ENCODE measurements at regions not wholly inside any gene's neighbourhood (a gene's known extent, or its start where the extent isn't known, plus 50 kb on each side); places are given as distances from the start of the nearest gene placed in this dataset.

DNA sequence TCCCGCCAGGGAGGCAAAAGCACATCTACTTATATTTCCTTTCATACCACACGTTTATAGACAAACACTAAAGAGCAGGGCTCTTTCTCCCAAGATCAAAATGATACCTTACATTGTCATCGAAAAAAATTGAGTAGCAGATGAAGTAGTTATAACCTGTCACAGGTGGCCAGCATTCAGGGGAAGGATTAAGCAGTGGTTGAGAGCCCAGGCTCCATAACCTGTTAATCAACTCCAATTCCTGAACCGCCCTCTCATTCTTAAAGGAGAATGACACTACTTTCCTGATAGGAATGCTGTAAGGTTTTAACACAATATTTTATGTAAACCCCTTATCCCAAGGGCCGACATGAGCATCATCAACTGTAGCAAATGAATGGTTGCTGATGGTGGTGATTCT lies 268.9 kb upstream of the KCNIP4 start:
- FAIRE-seq (no peak), DNase-seq (ENCODE audit: low read depth) (no peak)
- TF ChIP-seq CTCF (IDR thresholded peaks at IDR 0.05; ENCODE audit: insufficient read depth, low read length, severe bottlenecking): no peak
- Histone ChIP-seq H3K36me3 (ENCODE audit: control insufficient read depth, insufficient read depth, low read length) (no peaks in the 10 kb centered on the region), H3K4me3 (ENCODE audit: low read depth, low read length) (no peak overlapping the region), H3K27me3 (ENCODE audit: control insufficient read depth, insufficient read depth, low read length) (no peaks in the 10 kb centered on the region)

DNA sequence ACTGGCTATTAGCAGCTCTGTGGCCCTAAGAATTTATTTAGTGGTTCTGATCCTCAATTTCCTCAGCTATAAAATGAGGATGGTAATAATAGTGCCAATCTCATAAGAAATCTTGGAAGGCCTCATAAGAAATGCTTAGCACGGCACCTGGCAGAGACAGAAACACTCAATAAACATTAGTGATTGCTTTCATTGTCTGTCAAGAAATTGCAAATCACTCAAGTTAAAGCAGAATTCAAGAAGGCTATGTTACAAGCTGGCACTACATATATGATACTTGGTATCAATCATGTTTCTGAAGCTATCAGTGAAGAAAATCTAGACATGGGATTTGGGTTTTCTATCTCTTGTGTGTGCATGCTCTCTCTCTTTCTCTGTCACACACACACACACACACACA lies 267.7 kb upstream of the KCNIP4 start:
- Histone ChIP-seq H3K4me3 (ENCODE audit: low read depth, low read length) (no peak overlapping the region), H3K27me3 (ENCODE audit: control insufficient read depth, insufficient read depth, low read length) (no peaks in the 10 kb centered on the region), H3K36me3 (ENCODE audit: control insufficient read depth, insufficient read depth, low read length) (no peaks in the 10 kb centered on the region)
- no peak for TF ChIP-seq CTCF (IDR thresholded peaks at IDR 0.05; ENCODE audit: insufficient read depth, low read length, severe bottlenecking)
- FAIRE-seq (no peak), DNase-seq (ENCODE audit: low read depth) (no peak)

DNA sequence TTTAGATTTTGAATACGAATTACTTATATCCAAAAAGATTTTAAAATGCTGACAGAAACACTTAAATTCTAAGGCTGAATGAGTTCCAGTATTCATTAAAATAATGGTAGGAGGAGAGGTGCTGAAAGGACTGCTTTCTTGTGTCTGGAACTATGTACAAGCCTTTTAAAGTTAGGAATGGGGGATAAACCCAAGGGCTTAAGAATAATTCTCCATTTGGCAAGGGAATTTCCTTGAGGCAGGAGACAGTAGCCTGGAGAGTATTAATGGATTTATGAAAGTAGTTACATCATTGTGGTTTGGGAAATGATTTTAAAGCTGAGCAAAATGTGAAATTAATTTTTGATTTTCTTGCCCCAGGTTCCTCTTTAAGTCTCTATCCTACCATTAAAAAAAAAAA lies 266.5 kb upstream of the KCNIP4 start:
- H3K36me3 ChIP-seq (ENCODE audit: control insufficient read depth, insufficient read depth, low read length): no peaks in the 10 kb centered on the region
- H3K27me3 ChIP-seq (ENCODE audit: control insufficient read depth, insufficient read depth, low read length): no peaks in the 10 kb centered on the region
- no peak overlapping the region for H3K4me3 ChIP-seq (ENCODE audit: low read depth, low read length)
- DNase-seq (ENCODE audit: low read depth): no peak
- no peak for FAIRE-seq
- TF ChIP-seq CTCF (IDR thresholded peaks at IDR 0.05; ENCODE audit: insufficient read depth, low read length, severe bottlenecking): no peak

- Histone ChIP-seq H3K4me3 (ENCODE audit: low read depth, low read length) (no peak overlapping the region), H3K36me3 (ENCODE audit: control insufficient read depth, insufficient read depth, low read length) (no peaks in the 10 kb centered on the region), H3K27me3 (ENCODE audit: control insufficient read depth, insufficient read depth, low read length) (no peaks in the 10 kb centered on the region)
- no peak for TF ChIP-seq CTCF (IDR thresholded peaks at IDR 0.05; ENCODE audit: insufficient read depth, low read length, severe bottlenecking)
- DNase-seq (ENCODE audit: low read depth): no peak
- no peak for FAIRE-seq
These were observed 255.1 kb upstream of the KCNIP4 start for GRCh38 chr4:22203711-22204011.

DNA sequence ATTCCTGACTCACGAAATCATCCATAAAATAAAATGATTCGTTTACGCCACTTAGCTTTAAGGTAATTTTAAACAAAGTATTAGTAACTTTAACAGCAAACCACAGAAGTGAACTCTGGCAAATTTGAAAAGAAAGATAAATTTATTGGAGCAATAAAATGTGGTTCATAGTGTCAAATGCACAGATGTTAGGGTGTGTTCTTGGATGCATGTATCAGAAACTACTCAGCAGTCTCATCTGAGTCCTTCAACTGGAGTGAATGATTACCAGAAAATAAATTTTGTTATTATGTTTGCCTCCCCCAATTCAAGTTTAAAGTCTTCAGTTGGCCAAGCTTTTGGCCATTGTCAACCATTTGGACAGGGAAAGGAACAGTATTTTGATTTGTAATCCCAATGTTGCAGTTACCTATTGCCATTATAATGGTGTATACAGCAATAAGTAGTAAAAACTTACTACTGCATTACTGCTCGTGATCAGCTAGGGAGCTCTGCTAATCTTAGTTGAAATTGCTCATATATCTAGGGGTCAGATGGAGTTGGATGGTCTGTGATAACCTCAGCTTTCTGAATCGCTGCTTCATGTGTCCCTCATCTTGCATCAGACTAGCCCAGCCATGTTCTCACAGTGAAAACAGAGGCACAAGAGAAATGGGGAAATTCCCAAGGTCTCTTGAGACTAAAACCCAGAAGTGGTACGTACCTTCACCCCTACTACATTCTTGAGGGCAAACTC lies 254.6 kb upstream of the KCNIP4 start:
- FAIRE-seq: no peak
- Histone ChIP-seq H3K36me3 (ENCODE audit: control insufficient read depth, insufficient read depth, low read length) (no peaks in the 10 kb centered on the region), H3K27me3 (ENCODE audit: control insufficient read depth, insufficient read depth, low read length) (no peaks in the 10 kb centered on the region), H3K4me3 (ENCODE audit: low read depth, low read length) (no peak overlapping the region)
- no peak for TF ChIP-seq CTCF (IDR thresholded peaks at IDR 0.05; ENCODE audit: insufficient read depth, low read length, severe bottlenecking)
- no peak for DNase-seq (ENCODE audit: low read depth)
